Loucy (cell line): ENCODE measurements at regions not wholly inside any gene's neighbourhood (a gene's known extent, or its start where the extent isn't known, plus 50 kb on each side); places are given as distances from the start of the nearest gene placed in this dataset.

Experiments
- EZH2phosphoT487 ChIP-seq: fragments of 200-600 bp; IDR thresholded peaks from 2 replicates; pipeline ENCODE4 v1.6.1; 2018; ENCODE audit warnings: antibody characterized with exemption, mild to moderate bottlenecking, moderate library complexity, borderline replicate concordance
- TF ChIP-seq, protein P1 (sequence below): fragments of 200-600 bp; sonication (generic); conservative IDR thresholded peaks from 2 replicates; pipeline ENCODE4 v1.5.1; 2014; ENCODE audit warnings: mild to moderate bottlenecking, antibody characterized with exemption, low read length

DNA sequence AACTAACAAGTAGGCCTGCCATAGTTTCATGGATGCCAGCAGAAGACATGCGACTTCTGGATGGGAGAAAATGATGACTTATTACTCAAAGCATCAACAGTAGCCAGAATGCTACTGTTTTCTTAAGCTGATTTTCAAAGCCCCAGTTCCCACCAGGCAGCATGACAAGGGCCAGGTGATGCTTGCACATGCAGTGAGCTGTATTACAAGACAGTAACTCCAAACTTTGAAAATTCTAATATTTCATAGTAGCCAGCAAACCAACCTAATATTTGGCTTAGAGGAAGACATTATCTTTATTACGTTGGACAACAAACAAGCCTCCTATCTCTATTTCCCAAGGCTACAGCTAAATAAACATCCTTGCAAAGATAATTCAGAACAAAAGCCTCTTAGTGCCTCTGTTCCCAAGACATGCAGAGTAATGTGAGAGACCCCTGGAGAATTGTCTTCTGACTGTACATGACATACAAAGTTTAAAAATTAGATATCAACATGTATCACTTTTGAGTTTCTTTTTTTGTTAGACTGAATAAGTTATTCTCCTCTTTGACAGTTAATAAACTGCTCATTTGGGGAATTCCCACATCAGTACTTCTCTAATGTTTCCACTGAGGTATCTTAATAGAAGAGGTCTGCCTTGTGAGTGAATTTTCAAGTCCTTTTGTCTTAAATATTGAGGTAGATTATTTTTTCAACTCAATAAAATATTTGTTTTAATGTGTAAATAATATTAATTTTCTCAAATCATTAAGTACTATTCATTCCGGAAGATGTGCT, 367.6 kb upstream of the CWC22 start:
- TF ChIP-seq EZH2phosphoT487, result no peak
- TF ChIP-seq, protein P1, sequence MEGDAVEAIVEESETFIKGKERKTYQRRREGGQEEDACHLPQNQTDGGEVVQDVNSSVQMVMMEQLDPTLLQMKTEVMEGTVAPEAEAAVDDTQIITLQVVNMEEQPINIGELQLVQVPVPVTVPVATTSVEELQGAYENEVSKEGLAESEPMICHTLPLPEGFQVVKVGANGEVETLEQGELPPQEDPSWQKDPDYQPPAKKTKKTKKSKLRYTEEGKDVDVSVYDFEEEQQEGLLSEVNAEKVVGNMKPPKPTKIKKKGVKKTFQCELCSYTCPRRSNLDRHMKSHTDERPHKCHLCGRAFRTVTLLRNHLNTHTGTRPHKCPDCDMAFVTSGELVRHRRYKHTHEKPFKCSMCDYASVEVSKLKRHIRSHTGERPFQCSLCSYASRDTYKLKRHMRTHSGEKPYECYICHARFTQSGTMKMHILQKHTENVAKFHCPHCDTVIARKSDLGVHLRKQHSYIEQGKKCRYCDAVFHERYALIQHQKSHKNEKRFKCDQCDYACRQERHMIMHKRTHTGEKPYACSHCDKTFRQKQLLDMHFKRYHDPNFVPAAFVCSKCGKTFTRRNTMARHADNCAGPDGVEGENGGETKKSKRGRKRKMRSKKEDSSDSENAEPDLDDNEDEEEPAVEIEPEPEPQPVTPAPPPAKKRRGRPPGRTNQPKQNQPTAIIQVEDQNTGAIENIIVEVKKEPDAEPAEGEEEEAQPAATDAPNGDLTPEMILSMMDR, result no peak
